ENCODE measurements at regions not wholly inside any gene's neighbourhood (a gene's known extent, or its start where the extent isn't known, plus 50 kb on each side); places are given as distances from the start of the nearest gene placed in this dataset.

GRCh38 chr19:29409076-29409862, 116.5 kb upstream of the VSTM2B start:
- DNase-seq (ENCODE audit: low spot score), result no peak
- H3K36me3 ChIP-seq, result no peaks in the 10 kb centered on the region
- no peaks in the 10 kb centered on the region for H3K27me3 ChIP-seq
- H3K4me3 ChIP-seq, result no peak overlapping the region
- no peaks in the 10 kb centered on the region for H3K9me3 ChIP-seq
- TF ChIP-seq CTCF (IDR thresholded peaks at IDR 0.05), result no peak
- H3K4me1 ChIP-seq, result peaks cover 0 to 9% of the 10 kb centered on the region in 2 donors
- no peak overlapping the region for H3K27ac ChIP-seq

- TF ChIP-seq CTCF (IDR thresholded peaks at IDR 0.05), result no peak
- Histone ChIP-seq H3K4me3 (no peak overlapping the region), H3K27me3 (no peaks in the 10 kb centered on the region), H3K9me3 (no peaks in the 10 kb centered on the region), H3K4me1 (no peaks in the 10 kb centered on the region), H3K27ac (no peak overlapping the region), H3K36me3 (no peaks in the 10 kb centered on the region)
- no peak for DNase-seq (ENCODE audit: low spot score)
Measured at GRCh38 chr19:29410601-29411000, 115.2 kb upstream of the VSTM2B start.

- no peak overlapping the region for H3K27ac ChIP-seq
Measured at GRCh38 chr19:29411113-29411581, 114.6 kb upstream of the VSTM2B start.

DNA sequence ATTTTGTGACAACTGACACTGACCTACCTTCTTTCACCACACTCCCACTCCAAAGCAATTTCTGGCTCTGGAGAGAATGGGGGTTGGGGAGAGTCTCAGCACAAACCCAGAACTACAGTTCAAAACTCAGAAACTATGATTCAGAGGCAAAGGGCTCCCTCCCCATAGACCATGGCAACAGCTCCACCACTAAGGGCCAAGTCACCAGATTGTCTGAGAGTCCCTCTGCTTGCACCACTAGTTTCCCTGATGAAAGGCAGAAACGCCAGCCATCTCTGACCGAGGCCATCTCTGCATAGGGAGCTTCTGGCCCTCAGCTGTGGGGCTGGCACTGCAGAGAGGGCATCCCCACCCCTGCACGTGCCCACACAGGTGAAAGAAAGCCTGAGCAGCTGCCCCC, 112.4 kb upstream of the VSTM2B start:
- DNase-seq (ENCODE audit: low spot score), result no peak
- Histone ChIP-seq H3K4me3 (no peak overlapping the region), H3K9me3 (no peaks in the 10 kb centered on the region), H3K36me3 (no peaks in the 10 kb centered on the region), H3K4me1 (no peaks in the 10 kb centered on the region), H3K27ac (no peak overlapping the region), H3K27me3 (no peaks in the 10 kb centered on the region)
- TF ChIP-seq CTCF (IDR thresholded peaks at IDR 0.05), result no peak

More at GRCh38 chr19:29411113-29411581, 114.6 kb upstream of the VSTM2B start:
- peak; percentile 61 for DNase-seq (ENCODE audit: low spot score)
- H3K9me3 ChIP-seq, result no peaks in the 10 kb centered on the region
- no peaks in the 10 kb centered on the region for H3K36me3 ChIP-seq
- no peaks in the 10 kb centered on the region for H3K4me1 ChIP-seq
- TF ChIP-seq CTCF (IDR thresholded peaks at IDR 0.05), result no peak
- H3K4me3 ChIP-seq, result no peak overlapping the region
- no peaks in the 10 kb centered on the region for H3K27me3 ChIP-seq

GRCh38 chr19:29415507-29415906, 110.3 kb upstream of the VSTM2B start:
- no peak for TF ChIP-seq CTCF (IDR thresholded peaks at IDR 0.05)
- H3K4me3 ChIP-seq, result no peak overlapping the region
- no peak for DNase-seq (ENCODE audit: low spot score)
- no peaks in the 10 kb centered on the region for H3K9me3 ChIP-seq
- H3K27me3 ChIP-seq, result no peaks in the 10 kb centered on the region
- no peaks in the 10 kb centered on the region for H3K36me3 ChIP-seq
- no peak overlapping the region for H3K27ac ChIP-seq
- H3K4me1 ChIP-seq, result no peaks in the 10 kb centered on the region

DNA sequence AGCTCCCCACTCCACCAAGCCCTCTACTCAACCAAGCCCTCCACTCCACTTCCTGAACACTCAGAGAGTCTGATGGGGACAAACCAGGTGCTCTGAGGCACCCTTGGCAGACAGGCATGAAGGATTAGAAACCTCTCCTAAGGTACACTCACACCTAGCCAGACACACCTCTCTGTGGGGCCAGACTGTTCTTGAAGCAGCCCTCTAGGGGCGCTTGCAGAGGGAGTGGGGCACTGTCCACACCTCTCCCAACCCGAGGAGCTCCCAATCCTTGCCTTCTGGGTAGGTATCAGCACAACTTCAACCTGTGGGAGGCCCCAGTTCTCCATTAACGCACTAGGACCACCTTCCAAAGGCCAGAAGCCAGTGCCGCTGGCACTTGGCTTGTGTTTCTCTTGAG, 108.7 kb upstream of the VSTM2B start:
- no peaks in the 10 kb centered on the region for H3K36me3 ChIP-seq
- no peak overlapping the region for H3K27ac ChIP-seq
- no peak for DNase-seq (ENCODE audit: low spot score)
- no peaks in the 10 kb centered on the region for H3K9me3 ChIP-seq
- no peaks in the 10 kb centered on the region for H3K27me3 ChIP-seq
- no peak overlapping the region for H3K4me3 ChIP-seq
- H3K4me1 ChIP-seq, result no peaks in the 10 kb centered on the region
- no peak for TF ChIP-seq CTCF (IDR thresholded peaks at IDR 0.05)
